Parathyroid adenoma (tissue), 2 donors: ENCODE measurements at regions not wholly inside any gene's neighbourhood (a gene's known extent, or its start where the extent isn't known, plus 50 kb on each side); places are given as distances from the start of the nearest gene placed in this dataset.

ENCODE experiments used
- H2AFZ ChIP-seq: fragments of 300-600 bp; sonication (generic); one replicate; pipeline ENCODE4 v1.7.0; 2017; ENCODE audit warnings: antibody characterized with exemption, mild to moderate bottlenecking
- H3K27ac ChIP-seq: fragments of 300-600 bp; sonication (generic); one replicate; pipeline ENCODE4 v1.7.0; 2017
- H3K27me3 ChIP-seq: fragments of 300-600 bp; sonication (generic); one replicate; pipeline ENCODE4 v1.7.0; 2017; ENCODE audit warnings: low read length; ENCODE audit not compliant: control insufficient read depth, insufficient read depth
- H3K36me3 ChIP-seq: fragments of 300-600 bp; sonication (generic); one replicate; pipeline ENCODE4 v1.7.0; 2017; ENCODE audit warnings: low read length; ENCODE audit not compliant: control insufficient read depth, insufficient read depth
- H3K4me1 ChIP-seq: fragments of 300-600 bp; sonication (generic); one replicate; pipeline ENCODE4 v1.7.0; 2017; ENCODE audit warnings: control low read depth
- H3K4me2 ChIP-seq: fragments of 300-600 bp; sonication (generic); one replicate; pipeline ENCODE4 v1.7.0; 2017; ENCODE audit warnings: low read length
- H3K4me3 ChIP-seq: fragments of 300-600 bp; sonication (generic); one replicate; pipeline ENCODE4 v1.7.0; 2017; ENCODE audit warnings: low read depth, low read length
- H3K79me2 ChIP-seq: fragments of 300-600 bp; sonication (generic); one replicate; pipeline ENCODE4 v1.7.0; 2017; ENCODE audit warnings: control low read depth
- H3K9ac ChIP-seq: fragments of 300-600 bp; sonication (generic); one replicate; pipeline ENCODE4 v1.7.0; 2017; ENCODE audit warnings: mild to moderate bottlenecking
- H3K9me3 ChIP-seq: fragments of 300-600 bp; sonication (generic); one replicate; pipeline ENCODE4 v1.7.0; 2017; ENCODE audit warnings: low read length; ENCODE audit not compliant: control insufficient read depth
- CTCF ChIP-seq: fragments of 300-600 bp; sonication (generic); IDR thresholded peaks from one replicate; pipeline ENCODE4 v1.7.0; 2017; ENCODE audit warnings: antibody characterized with exemption, mild to moderate bottlenecking
- donor health status: primary hyperparathyroidism.

GRCh38 chr19:31055454-31055853 lies 293.8 kb downstream of the TSHZ3 start:
- TF ChIP-seq CTCF, result no peak
- H3K4me3 ChIP-seq, result no peak overlapping the region
- H3K27ac ChIP-seq, result no peak overlapping the region

GRCh38 chr19:31054430-31054829 lies 294.8 kb downstream of the TSHZ3 start:
- Histone ChIP-seq H3K36me3 (no peaks in the 10 kb centered on the region), H3K27me3 (no peaks in the 10 kb centered on the region), H3K4me3 (no peak overlapping the region), H3K4me1 (no peaks in the 10 kb centered on the region), H3K4me2 (no peak overlapping the region), H3K9ac (no peak overlapping the region), H2AFZ (no peak overlapping the region), H3K9me3 (no peaks in the 10 kb centered on the region), H3K79me2 (no peaks in the 10 kb centered on the region), H3K27ac (no peak overlapping the region)
- no peak for TF ChIP-seq CTCF

More at GRCh38 chr19:31055454-31055853, 293.8 kb downstream of the TSHZ3 start:
- H3K79me2 ChIP-seq, result no peaks in the 10 kb centered on the region
- H3K36me3 ChIP-seq, result no peaks in the 10 kb centered on the region
- H2AFZ ChIP-seq, result no peak overlapping the region
- no peak overlapping the region for H3K4me2 ChIP-seq
- no peaks in the 10 kb centered on the region for H3K9me3 ChIP-seq
- no peaks in the 10 kb centered on the region for H3K4me1 ChIP-seq
- no peaks in the 10 kb centered on the region for H3K27me3 ChIP-seq
- no peak overlapping the region for H3K9ac ChIP-seq

GRCh38 chr19:31049431-31049830 lies 299.8 kb downstream of the TSHZ3 start:
- no peaks in the 10 kb centered on the region for H3K27me3 ChIP-seq

GRCh38 chr19:31046024-31046423 lies 303.2 kb downstream of the TSHZ3 start:
- Histone ChIP-seq H3K9me3 (no peaks in the 10 kb centered on the region), H3K4me1 (no peaks in the 10 kb centered on the region), H3K79me2 (no peaks in the 10 kb centered on the region), H3K27me3 (no peaks in the 10 kb centered on the region), H3K4me3 (no peak overlapping the region), H3K9ac (no peak overlapping the region), H3K36me3 (no peaks in the 10 kb centered on the region), H3K27ac (no peak overlapping the region), H2AFZ (no peak overlapping the region), H3K4me2 (no peak overlapping the region)
- TF ChIP-seq CTCF, result no peak

More at GRCh38 chr19:31049431-31049830, 299.8 kb downstream of the TSHZ3 start:
- no peaks in the 10 kb centered on the region for H3K36me3 ChIP-seq
- H2AFZ ChIP-seq, result no peak overlapping the region
- no peaks in the 10 kb centered on the region for H3K9me3 ChIP-seq
- H3K27ac ChIP-seq, result no peak overlapping the region
- TF ChIP-seq CTCF, result no peak
- H3K4me3 ChIP-seq, result no peak overlapping the region
- H3K9ac ChIP-seq, result no peak overlapping the region
- no peaks in the 10 kb centered on the region for H3K79me2 ChIP-seq
- no peaks in the 10 kb centered on the region for H3K4me1 ChIP-seq
- no peak overlapping the region for H3K4me2 ChIP-seq

- TF ChIP-seq CTCF, result no peak
- H3K9ac ChIP-seq, result no peak overlapping the region
- no peak overlapping the region for H3K4me2 ChIP-seq
- H3K4me1 ChIP-seq, result no peaks in the 10 kb centered on the region
- H3K27ac ChIP-seq, result no peak overlapping the region
- H2AFZ ChIP-seq, result no peak overlapping the region
- H3K4me3 ChIP-seq, result no peak overlapping the region
- H3K27me3 ChIP-seq, result no peaks in the 10 kb centered on the region
- H3K9me3 ChIP-seq, result no peaks in the 10 kb centered on the region
- H3K79me2 ChIP-seq, result no peaks in the 10 kb centered on the region
- no peaks in the 10 kb centered on the region for H3K36me3 ChIP-seq
Observed at GRCh38 chr19:31041461-31041860, 307.8 kb downstream of the TSHZ3 start.
